ENCODE measurements at regions not wholly inside any gene's neighbourhood (a gene's known extent, or its start where the extent isn't known, plus 50 kb on each side); places are given as distances from the start of the nearest gene placed in this dataset.

GRCh38 chr5:88404405-88404804, 135.8 kb upstream of the TMEM161B start:
- H3K27ac ChIP-seq (replicated peaks): no peak overlapping the region
- H3K27me3 ChIP-seq (ENCODE audit: insufficient read depth, poor library complexity, severe bottlenecking): no peaks in the 10 kb centered on the region
- TF ChIP-seq GABPA (IDR thresholded peaks at IDR 0.05; ENCODE audit: low read depth) (no peak), POLR2AphosphoS5 (IDR thresholded peaks at IDR 0.05; ENCODE audit: low read depth) (no peak), SPI1 (IDR thresholded peaks at IDR 0.05; ENCODE audit: borderline replicate concordance, low read depth) (no peak), REST (IDR thresholded peaks at IDR 0.05; ENCODE audit: insufficient replicate concordance, low read depth) (no peak), CTCF (IDR thresholded peaks at IDR 0.05; ENCODE audit: insufficient read depth, low read length) (no peak)
- no peak for DNase-seq (ENCODE audit: low read depth in 1 of 2, low spot score in 1 of 2)
- H3K4me3 ChIP-seq (replicated peaks; ENCODE audit: insufficient read depth, low read length): no peak overlapping the region

GRCh38 chr5:88401686-88402085, 133.0 kb upstream of the TMEM161B start:
- no peak overlapping the region for H3K27ac ChIP-seq (replicated peaks)
- no peak for DNase-seq (ENCODE audit: low read depth in 1 of 2, low spot score in 1 of 2)
- H3K4me3 ChIP-seq (replicated peaks; ENCODE audit: insufficient read depth, low read length): no peak overlapping the region
- H3K27me3 ChIP-seq (ENCODE audit: insufficient read depth, poor library complexity, severe bottlenecking): no peaks in the 10 kb centered on the region
- no peak for TF ChIP-seq REST (IDR thresholded peaks at IDR 0.05; ENCODE audit: insufficient replicate concordance, low read depth)
- no peak for TF ChIP-seq SPI1 (IDR thresholded peaks at IDR 0.05; ENCODE audit: borderline replicate concordance, low read depth)
- TF ChIP-seq CTCF (IDR thresholded peaks at IDR 0.05; ENCODE audit: insufficient read depth, low read length): no peak
- TF ChIP-seq GABPA (IDR thresholded peaks at IDR 0.05; ENCODE audit: low read depth): no peak
- TF ChIP-seq POLR2AphosphoS5 (IDR thresholded peaks at IDR 0.05; ENCODE audit: low read depth): no peak

GRCh38 chr5:88401228-88401627, 132.6 kb upstream of the TMEM161B start:
- H3K4me3 ChIP-seq (replicated peaks; ENCODE audit: insufficient read depth, low read length): no peak overlapping the region
- no peak overlapping the region for H3K27ac ChIP-seq (replicated peaks)
- no peaks in the 10 kb centered on the region for H3K27me3 ChIP-seq (ENCODE audit: insufficient read depth, poor library complexity, severe bottlenecking)
- TF ChIP-seq REST (IDR thresholded peaks at IDR 0.05; ENCODE audit: insufficient replicate concordance, low read depth): no peak
- no peak for TF ChIP-seq SPI1 (IDR thresholded peaks at IDR 0.05; ENCODE audit: borderline replicate concordance, low read depth)
- no peak for TF ChIP-seq POLR2AphosphoS5 (IDR thresholded peaks at IDR 0.05; ENCODE audit: low read depth)
- DNase-seq (ENCODE audit: low read depth in 1 of 2, low spot score in 1 of 2): no peak

- TF ChIP-seq GABPA (IDR thresholded peaks at IDR 0.05; ENCODE audit: low read depth) (no peak), SPI1 (IDR thresholded peaks at IDR 0.05; ENCODE audit: borderline replicate concordance, low read depth) (no peak), POLR2AphosphoS5 (IDR thresholded peaks at IDR 0.05; ENCODE audit: low read depth) (no peak), REST (IDR thresholded peaks at IDR 0.05; ENCODE audit: insufficient replicate concordance, low read depth) (no peak), CTCF (IDR thresholded peaks at IDR 0.05; ENCODE audit: insufficient read depth, low read length) (no peak)
- no peaks in the 10 kb centered on the region for H3K27me3 ChIP-seq (ENCODE audit: insufficient read depth, poor library complexity, severe bottlenecking)
- no peak overlapping the region for H3K27ac ChIP-seq (replicated peaks)
- H3K4me3 ChIP-seq (replicated peaks; ENCODE audit: insufficient read depth, low read length): no peak overlapping the region
- DNase-seq (ENCODE audit: low read depth in 1 of 2, low spot score in 1 of 2): no peak
These were observed 130.9 kb upstream of the TMEM161B start for GRCh38 chr5:88399561-88399960.

Data from HL-60 (cell line).